ENCODE measurements at regions not wholly inside any gene's neighbourhood (a gene's known extent, or its start where the extent isn't known, plus 50 kb on each side); places are given as distances from the start of the nearest gene placed in this dataset.

DNA sequence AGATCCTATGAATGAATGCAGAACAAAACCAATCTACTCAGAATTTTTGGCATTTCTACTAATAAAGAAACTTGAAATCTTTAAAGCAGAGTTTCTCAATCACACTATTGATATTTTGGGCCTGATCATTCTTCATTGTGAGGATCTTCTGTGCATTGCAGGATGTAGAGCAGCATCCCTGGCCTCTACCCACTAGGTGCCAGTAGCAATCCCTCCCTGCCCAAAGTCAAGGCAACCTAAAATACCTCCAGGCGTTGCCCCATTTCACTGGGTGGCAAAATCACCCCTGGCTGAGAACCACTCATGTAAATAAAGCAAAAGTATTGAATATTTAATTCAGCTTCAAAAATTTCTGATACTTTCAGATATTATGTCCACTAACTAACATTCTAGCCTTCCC lies 213.0 kb downstream of the SP3 start:
- ATAC-seq = peak; percentile 65; the same call in 2 of the 3 replicates
- TF ChIP-seq ZC3H10 (CRISPR knock-in tag; IDR thresholded peaks at IDR 0.05) = no peak
- TF ChIP-seq POU6F1 (CRISPR knock-in tag; IDR thresholded peaks at IDR 0.05; ENCODE audit: borderline replicate concordance, low read depth) = no peak
- no peak for TF ChIP-seq GLIS3 (CRISPR knock-in tag; IDR thresholded peaks at IDR 0.05)
- no peak for TF ChIP-seq ZFP30 (CRISPR knock-in tag; IDR thresholded peaks at IDR 0.05)
- TF ChIP-seq ZFP3 (CRISPR knock-in tag; IDR thresholded peaks at IDR 0.05) = no peak
- TF ChIP-seq TSHZ2 (CRISPR knock-in tag; IDR thresholded peaks at IDR 0.05) = no peak
- TF ChIP-seq, protein P1, sequence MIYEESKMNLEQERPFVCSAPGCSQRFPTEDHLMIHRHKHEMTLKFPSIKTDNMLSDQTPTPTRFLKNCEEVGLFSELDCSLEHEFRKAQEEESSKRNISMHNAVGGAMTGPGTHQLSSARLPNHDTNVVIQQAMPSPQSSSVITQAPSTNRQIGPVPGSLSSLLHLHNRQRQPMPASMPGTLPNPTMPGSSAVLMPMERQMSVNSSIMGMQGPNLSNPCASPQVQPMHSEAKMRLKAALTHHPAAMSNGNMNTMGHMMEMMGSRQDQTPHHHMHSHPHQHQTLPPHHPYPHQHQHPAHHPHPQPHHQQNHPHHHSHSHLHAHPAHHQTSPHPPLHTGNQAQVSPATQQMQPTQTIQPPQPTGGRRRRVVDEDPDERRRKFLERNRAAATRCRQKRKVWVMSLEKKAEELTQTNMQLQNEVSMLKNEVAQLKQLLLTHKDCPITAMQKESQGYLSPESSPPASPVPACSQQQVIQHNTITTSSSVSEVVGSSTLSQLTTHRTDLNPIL (CRISPR knock-in tag; IDR thresholded peaks at IDR 0.05; ENCODE audit: low read depth) = no peak

DNA sequence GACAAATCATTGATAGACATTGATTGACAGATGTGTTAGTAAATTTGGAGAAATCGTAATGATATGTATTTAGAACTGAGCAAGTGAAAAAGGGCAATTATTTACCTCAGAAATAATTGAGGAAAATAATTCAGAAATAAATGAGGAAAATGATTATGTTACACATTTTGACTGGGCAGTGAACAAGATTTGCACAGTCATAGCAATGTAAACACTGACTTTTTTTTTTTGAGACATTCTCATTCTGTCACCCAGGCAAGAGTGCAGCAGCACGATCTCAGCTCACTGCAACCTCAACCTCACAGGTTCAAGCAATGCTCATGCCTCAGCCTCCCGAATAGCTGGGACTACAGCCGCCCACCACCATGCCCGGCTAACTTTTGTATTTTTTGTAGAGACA lies 211.7 kb downstream of the SP3 start:
- ATAC-seq = no peak
- TF ChIP-seq ZNF565 (CRISPR knock-in tag; conservative IDR thresholded peaks at IDR 0.05; ENCODE audit: low read depth) (no peak), PPARA (CRISPR knock-in tag; IDR thresholded peaks at IDR 0.05; ENCODE audit: borderline replicate concordance) (no peak), ARNTL (CRISPR knock-in tag; IDR thresholded peaks at IDR 0.05; ENCODE audit: borderline replicate concordance, low read depth) (no peak), POU6F1 (CRISPR knock-in tag; IDR thresholded peaks at IDR 0.05; ENCODE audit: borderline replicate concordance, low read depth) (no peak), ZNF8 (CRISPR knock-in tag; IDR thresholded peaks at IDR 0.05) (no peak), SNAI2 (CRISPR knock-in tag; IDR thresholded peaks at IDR 0.05) (no peak), ZFP3 (CRISPR knock-in tag; IDR thresholded peaks at IDR 0.05) (no peak), PATZ1 (CRISPR knock-in tag; IDR thresholded peaks at IDR 0.05; ENCODE audit: borderline replicate concordance) (no peak), OSR1 (CRISPR knock-in tag; IDR thresholded peaks at IDR 0.05) (no peak)

DNA sequence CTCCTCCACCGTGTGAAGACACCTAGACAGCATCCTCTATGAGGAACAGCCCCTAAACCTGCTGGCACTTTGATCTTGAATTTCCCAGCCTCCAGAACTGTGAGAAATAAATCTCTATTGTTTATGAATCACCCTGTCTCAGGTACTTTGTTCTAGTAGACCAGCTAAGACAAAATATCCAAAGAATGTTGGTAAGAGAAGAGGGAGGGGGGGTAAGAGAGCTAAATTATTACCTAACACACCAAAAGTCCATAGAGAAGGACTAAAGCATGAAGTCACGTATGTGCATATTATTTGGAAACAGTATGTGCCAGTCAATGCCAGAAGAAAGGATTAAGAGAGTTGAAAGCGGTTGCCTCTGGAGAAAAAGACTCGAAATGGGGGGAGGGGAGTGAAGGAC lies 211.0 kb downstream of the SP3 start:
- ATAC-seq = no peak
- TF ChIP-seq RARB (CRISPR knock-in tag; IDR thresholded peaks at IDR 0.05) (no peak), PPARA (CRISPR knock-in tag; IDR thresholded peaks at IDR 0.05; ENCODE audit: borderline replicate concordance) (no peak), ZNF565 (CRISPR knock-in tag; conservative IDR thresholded peaks at IDR 0.05; ENCODE audit: low read depth) (no peak), ZNF70 (CRISPR knock-in tag; IDR thresholded peaks at IDR 0.05) (no peak), ARNTL (CRISPR knock-in tag; IDR thresholded peaks at IDR 0.05; ENCODE audit: borderline replicate concordance, low read depth) (no peak), ZFP30 (CRISPR knock-in tag; IDR thresholded peaks at IDR 0.05) (no peak), TSHZ2 (CRISPR knock-in tag; IDR thresholded peaks at IDR 0.05) (no peak), CSDC2 (CRISPR knock-in tag; IDR thresholded peaks at IDR 0.05) (no peak), ZC3H10 (CRISPR knock-in tag; IDR thresholded peaks at IDR 0.05) (no peak), OSR1 (CRISPR knock-in tag; IDR thresholded peaks at IDR 0.05) (no peak), PATZ1 (CRISPR knock-in tag; IDR thresholded peaks at IDR 0.05; ENCODE audit: borderline replicate concordance) (no peak), ZFP3 (CRISPR knock-in tag; IDR thresholded peaks at IDR 0.05) (no peak), TOX (CRISPR knock-in tag; IDR thresholded peaks at IDR 0.05; ENCODE audit: borderline replicate concordance) (no peak), GLIS3 (CRISPR knock-in tag; IDR thresholded peaks at IDR 0.05) (no peak), ISL1 (CRISPR knock-in tag; IDR thresholded peaks at IDR 0.05) (no peak)
- TF ChIP-seq, protein P1 (CRISPR knock-in tag; IDR thresholded peaks at IDR 0.05; ENCODE audit: low read depth) = no peak

All from SK-N-SH treated with all-trans-retinoic acid at 6 μM for 48 hours (cell line).